Mesodermal cell (in vitro differentiated cells): ENCODE measurements at regions not wholly inside any gene's neighbourhood (a gene's known extent, or its start where the extent isn't known, plus 50 kb on each side); places are given as distances from the start of the nearest gene placed in this dataset.

Experiments used
- H3K27ac ChIP-seq: 2 replicates; pipeline ENCODE4 v1.7.0; 2013; ENCODE audit warnings: mild to moderate bottlenecking, low read depth, low read length, moderate library complexity; ENCODE audit not compliant: severe bottlenecking
- H3K36me3 ChIP-seq: 2 replicates; pipeline ENCODE4 v1.7.1; 2013; ENCODE audit warnings: mild to moderate bottlenecking, low read length, moderate library complexity; ENCODE audit not compliant: control insufficient read depth, insufficient read depth
- H3K4me1 ChIP-seq: one replicate; pipeline ENCODE4 v1.7.1; 2013; ENCODE audit warnings: mild to moderate bottlenecking, low read length; ENCODE audit not compliant: insufficient read depth, control insufficient read depth, poor library complexity, severe bottlenecking
- H3K4me3 ChIP-seq: 2 replicates; pipeline ENCODE4 v1.7.0; 2013; ENCODE audit warnings: low read length, control low read depth, mild to moderate bottlenecking; ENCODE audit not compliant: insufficient read depth, poor library complexity, severe bottlenecking; ENCODE audit errors: extremely low read depth
- H3K9me3 ChIP-seq: 2 replicates; pipeline ENCODE4 v1.7.1; 2013; ENCODE audit warnings: mild to moderate bottlenecking, low read length, moderate library complexity; ENCODE audit not compliant: control insufficient read depth
- WGBS, 2 experiments: methylation state at CpG; one replicate each; pipeline ENCODE4 v1.1.5; 2013; ENCODE audit warnings: missing lambda C conversion rate in 2 of 2; ENCODE audit not compliant: insufficient coverage in 2 of 2; 5-methylcytosine and 5-hydroxymethylcytosine counted together

DNA sequence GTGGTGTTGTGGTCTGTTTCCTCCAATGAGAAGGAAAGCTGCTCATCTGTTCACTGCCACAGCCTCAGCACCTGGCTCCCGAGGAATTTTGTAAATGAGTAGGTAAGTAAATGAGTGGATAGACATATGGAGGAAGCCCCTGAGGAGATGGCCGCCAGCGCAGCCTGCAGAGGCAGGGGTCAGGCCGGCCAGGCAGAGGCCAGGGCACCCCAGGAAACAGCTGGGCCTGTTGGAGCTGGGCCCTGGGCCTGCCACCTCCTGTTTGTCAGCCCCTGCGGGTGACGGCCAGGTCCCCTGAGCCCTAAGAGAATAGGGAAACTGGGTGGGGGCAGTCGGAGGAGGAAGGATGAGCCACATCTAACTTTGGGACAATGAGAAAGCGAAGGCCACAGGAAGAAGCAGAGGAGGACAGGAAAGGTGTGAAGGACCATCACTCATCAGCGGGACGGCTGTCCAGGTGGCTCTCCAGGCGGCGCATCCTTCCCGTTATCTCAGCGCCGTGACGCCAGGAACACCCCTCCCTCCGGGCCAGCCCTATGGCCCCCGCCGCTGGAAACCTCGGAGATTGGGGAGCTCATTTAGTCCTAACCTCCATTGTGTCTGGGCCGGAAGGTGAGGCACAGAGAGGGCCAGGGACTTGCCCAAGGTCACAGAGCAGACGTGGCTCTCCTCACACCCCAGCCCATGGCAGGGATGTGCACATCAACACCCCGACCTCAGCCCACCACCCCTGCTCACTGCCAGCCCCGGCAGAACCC, 142.3 kb upstream of the UNC5B start:
- no peak overlapping the region for H3K27ac ChIP-seq
- H3K4me1 ChIP-seq = peaks cover 6% of the 10 kb centered on the region
- H3K9me3 ChIP-seq = no peaks in the 10 kb centered on the region
- 91% methylated on average over 22 to 23 of the region's 24 CpGs for WGBS, 2 experiments
- no peak overlapping the region for H3K4me3 ChIP-seq
- no peaks in the 10 kb centered on the region for H3K36me3 ChIP-seq

DNA sequence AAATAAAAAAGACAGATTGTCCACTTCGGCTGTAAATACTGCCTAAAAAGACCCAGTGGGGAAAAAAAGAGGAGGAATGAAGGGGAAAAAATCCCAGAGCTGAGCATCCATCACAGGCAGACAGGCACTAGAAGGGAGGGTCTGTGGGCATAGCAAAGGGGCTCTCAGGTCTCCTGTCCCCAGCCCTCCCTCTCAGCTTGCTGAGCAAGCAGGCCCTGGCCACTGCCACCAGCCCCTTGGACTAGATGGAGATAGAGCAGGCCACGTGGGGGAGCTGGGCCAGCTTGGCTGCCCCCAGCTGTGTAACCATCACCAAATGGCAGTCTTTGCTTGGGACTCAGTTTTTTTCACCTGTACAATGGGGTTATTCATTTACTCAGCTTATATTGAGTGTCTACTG, 141.6 kb upstream of the UNC5B start:
- Histone ChIP-seq H3K27ac (no peak overlapping the region), H3K4me3 (no peak overlapping the region), H3K36me3 (no peaks in the 10 kb centered on the region), H3K4me1 (peaks cover 6% of the 10 kb centered on the region), H3K9me3 (no peaks in the 10 kb centered on the region)
- WGBS, 2 experiments = 71 to 92% methylated on average over 2 of the region's 2 CpGs

DNA sequence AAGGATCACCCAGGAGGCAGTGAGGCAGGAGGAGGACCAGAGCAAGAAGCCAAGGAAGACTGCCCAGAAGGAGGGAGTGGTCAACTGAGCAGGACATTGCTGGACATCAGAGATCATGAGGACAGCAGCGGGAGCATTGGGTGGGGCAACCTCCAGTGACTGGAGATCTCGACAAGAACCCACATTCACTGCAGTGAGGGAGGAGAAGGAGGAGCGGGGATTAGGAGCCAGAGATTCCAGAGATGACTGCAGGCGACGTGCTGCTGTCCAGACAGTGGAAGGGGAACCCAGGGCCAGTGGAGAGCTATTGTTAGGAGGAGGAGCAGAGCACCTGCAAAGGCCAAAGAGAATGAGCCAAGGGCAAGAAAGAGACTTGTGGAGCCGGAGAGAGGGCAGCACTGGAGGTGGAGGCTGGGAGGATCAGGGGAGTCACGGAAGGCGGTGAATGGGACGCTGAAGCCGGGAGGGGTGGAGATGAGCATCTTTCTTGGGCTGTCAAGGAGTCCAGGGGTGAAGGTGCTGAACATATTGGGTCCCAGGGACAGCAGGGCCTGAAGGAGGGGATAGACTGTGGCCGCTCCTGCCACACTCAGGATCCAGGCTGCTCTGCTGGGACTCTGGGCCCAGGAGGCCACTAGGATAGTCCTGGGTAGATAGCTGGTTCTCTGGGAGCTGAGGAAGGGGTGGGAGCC, 140.1 kb upstream of the UNC5B start:
- Histone ChIP-seq H3K4me1 (peaks cover 15% of the 10 kb centered on the region), H3K4me3 (no peak overlapping the region)
- 91 to 93% methylated on average over 11 of the region's 11 CpGs for WGBS, 2 experiments

DNA sequence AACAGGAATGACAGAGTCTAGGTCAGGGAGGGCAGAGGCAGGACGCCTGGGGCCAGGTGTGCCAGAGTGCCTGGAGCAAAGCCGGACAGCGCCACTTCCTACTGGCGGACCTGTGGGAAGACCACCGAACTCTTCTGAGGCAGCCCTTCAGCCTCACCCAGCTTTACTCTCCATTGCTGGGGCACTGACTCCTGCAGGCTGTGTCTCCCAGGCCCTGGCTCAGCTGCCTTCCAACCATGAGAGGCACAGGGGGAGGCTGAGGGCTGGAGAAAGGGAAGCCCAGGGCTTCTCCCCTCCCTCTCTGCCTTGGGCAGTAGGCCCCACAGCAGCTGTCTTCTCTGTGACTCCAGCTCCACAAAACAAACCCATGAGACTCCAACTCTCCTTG, 139.6 kb upstream of the UNC5B start:
- peaks cover 15% of the 10 kb centered on the region for H3K4me1 ChIP-seq
- H3K36me3 ChIP-seq = no peaks in the 10 kb centered on the region
- WGBS, 2 experiments = 86 to 93% methylated on average over 4 to 5 of the region's 5 CpGs
- no peak overlapping the region for H3K4me3 ChIP-seq
- no peaks in the 10 kb centered on the region for H3K9me3 ChIP-seq
- no peak overlapping the region for H3K27ac ChIP-seq

More for the DNA sequence above, 140.1 kb upstream of the UNC5B start:
- H3K36me3 ChIP-seq = no peaks in the 10 kb centered on the region
- no peak overlapping the region for H3K27ac ChIP-seq
- H3K9me3 ChIP-seq = no peaks in the 10 kb centered on the region

DNA sequence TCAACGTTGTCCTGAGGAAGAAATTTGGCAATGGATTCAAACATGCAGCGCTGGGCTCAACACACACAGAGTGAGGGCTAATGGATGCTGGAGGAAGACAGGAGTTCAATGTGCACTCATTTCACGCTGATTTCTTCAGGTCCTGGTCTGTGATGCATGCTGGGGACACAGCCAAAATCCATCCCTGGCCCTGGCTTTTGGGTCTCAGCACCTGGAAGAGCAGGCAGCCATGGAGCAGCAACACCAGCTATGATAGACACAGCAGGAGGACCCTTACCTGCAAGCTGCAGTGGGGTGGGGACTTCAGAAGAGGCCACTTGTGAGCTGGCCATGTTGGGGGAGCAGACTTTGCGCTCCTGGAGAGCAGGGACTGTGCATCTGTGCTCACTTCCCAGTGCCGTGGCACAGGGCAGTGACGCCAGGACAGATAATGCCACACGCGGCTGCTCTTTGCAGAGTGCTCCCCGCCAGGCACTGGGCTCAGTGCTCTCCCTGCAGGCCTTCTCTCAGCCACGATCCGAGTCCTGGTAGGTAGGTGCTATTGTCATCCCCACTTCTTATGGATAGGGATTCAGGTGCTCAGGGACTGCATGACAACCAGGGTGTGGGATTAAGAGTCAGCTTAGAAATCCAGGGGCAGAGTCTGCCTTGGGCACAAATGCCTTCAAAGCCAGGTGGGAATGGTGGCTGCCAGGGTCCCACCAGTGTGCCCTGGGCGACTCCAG, 138.8 kb upstream of the UNC5B start:
- no peak overlapping the region for H3K27ac ChIP-seq
- no peaks in the 10 kb centered on the region for H3K36me3 ChIP-seq
- peaks cover 15% of the 10 kb centered on the region for H3K4me1 ChIP-seq
- 92 to 94% methylated on average over 8 to 11 of the region's 12 CpGs for WGBS, 2 experiments
- H3K9me3 ChIP-seq = no peaks in the 10 kb centered on the region
- H3K4me3 ChIP-seq = no peak overlapping the region

DNA sequence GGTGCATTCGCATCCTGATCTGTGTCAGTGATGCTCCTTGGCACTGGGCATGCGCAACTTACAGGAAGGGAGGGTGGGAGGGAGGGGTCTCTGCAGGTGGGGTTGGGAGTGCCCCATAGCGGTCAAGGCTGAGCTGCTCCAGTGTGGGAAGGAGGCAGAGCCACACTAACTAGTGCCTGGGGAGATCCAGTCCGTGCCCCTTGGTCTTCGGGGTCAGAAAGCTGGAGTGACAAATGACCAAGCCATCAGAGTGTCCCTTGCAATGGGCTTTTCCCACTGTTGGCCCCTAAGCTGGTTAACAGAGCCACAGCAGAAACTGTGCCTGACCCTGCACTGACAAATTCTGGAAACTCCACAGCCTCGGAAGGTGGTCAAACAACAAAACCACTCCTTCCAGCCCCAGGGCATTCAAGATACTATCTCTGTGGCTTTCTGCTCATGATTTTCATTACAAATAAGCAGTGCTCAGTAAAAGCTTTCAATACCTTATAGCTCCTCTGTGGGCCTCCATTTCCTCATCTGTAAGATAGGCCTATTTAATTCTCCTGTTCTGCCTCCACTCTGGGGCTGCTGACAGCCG, 138.1 kb upstream of the UNC5B start:
- Histone ChIP-seq H3K27ac (no peak overlapping the region), H3K4me1 (peaks cover 12% of the 10 kb centered on the region), H3K9me3 (no peaks in the 10 kb centered on the region), H3K36me3 (no peaks in the 10 kb centered on the region), H3K4me3 (no peak overlapping the region)
- 63 to 70% methylated on average over 6 to 7 of the region's 7 CpGs for WGBS, 2 experiments

DNA sequence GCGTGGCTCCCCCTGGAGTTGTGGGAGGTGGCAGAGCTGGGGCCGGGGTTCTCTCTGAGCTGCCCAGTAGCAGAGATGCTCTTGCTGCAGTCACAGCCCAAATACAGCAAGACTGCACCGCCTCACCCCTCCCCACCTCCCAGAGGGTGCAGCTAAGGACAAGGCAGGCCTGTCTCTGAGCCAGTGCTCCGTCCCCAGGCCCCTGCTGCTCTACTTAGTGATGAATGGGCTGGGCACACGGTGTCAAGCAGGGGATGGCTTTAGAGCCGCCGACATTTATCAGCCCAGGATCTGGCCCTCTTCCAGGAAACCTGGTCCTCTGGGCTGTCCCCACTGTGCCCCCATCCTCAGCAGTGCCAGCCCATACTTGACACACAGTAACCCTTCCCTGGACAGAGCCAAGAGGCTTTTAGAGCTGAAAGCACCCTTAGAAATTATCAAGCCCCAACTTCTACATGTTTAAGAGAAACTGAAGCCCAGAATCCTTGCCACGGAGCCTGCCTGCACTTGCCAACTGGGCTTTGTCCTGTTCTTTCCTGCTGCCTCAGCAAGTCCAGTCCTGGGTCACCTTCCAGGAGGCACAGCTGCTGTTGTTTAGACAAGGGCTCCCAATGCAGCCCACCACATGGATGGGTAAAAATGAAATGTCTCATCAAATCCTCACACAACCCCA, 137.1 kb upstream of the UNC5B start:
- no peak overlapping the region for H3K27ac ChIP-seq
- H3K4me1 ChIP-seq = peaks cover 10% of the 10 kb centered on the region
- no peak overlapping the region for H3K4me3 ChIP-seq
- H3K36me3 ChIP-seq = no peaks in the 10 kb centered on the region
- WGBS, 2 experiments = 37 to 64% methylated on average over 4 to 5 of the region's 8 CpGs
- no peaks in the 10 kb centered on the region for H3K9me3 ChIP-seq

DNA sequence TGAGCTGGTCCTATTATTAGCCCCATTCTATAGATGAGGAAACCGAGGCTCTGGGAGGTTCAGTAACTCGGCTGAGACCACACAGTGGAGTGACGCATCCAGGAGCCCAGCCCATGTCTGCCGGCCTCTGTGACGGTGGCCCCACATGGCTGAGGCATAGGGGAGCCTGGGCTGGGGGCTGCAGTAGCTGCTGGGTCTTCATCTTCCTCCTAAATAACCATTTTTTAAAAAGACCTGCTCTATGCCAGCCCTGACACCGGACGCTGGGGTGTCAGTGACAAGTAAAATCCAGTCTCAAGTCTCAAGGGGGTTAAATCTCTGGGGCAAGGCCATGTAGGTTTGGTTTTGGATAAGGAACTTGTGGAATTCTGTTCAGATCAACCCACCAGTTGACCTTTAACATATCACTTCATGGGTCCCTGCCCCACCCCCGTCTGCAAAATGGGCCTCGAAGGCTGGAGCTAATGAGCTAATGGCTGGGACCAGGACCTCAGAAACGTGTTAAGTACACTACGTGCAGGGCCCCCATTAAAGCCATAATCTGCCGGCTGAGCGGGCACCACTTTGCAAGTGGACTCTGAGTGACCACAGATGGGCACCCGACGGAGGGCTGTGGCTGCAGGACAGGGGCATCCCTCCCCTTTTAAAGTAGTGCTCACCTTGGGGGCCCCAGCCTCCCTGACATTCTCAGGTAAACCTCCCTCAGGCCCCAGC, 136.5 kb upstream of the UNC5B start:
- Histone ChIP-seq H3K4me1 (peaks cover 10% of the 10 kb centered on the region), H3K4me3 (no peak overlapping the region)
- 85 to 88% methylated on average over 9 of the region's 15 CpGs for WGBS, 2 experiments

DNA sequence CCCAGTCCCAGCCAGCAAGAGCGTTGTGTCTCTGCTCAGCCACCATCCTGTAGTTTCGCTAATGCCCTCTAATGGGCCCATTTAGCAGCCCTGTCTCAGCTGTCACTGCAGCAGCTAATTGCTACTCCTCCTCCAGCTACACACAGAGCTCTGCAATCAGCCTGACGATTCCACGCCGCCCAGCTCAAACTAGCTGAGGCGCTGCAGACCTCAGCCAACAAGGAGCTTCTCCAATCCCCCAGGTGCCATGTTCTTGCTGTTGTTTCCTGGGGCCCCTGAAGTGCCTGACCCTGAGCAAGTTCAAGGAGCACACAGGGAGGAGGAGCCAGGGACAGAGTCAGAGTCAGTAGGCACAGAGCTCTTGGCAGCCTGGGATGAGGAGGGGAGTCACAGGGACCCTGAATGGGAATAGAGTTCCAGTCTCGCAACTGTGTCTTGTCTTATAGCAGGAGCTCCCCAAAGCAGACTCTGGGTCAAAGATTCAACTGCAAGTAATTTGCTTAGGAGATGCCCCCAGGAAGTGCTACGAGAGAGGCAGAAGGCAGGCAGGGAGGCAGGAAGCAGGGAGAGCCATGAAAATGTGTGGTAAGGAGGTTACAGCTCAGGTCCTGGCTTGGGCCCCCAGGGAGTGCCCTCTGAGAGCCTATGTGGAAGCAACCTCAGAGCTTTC, 135.8 kb upstream of the UNC5B start:
- Histone ChIP-seq H3K4me3 (no peak overlapping the region), H3K36me3 (no peaks in the 10 kb centered on the region), H3K27ac (no peak overlapping the region), H3K4me1 (peaks cover 10% of the 10 kb centered on the region), H3K9me3 (no peaks in the 10 kb centered on the region)
- WGBS, 2 experiments = 47% methylated on average over 4 to 8 of the region's 8 CpGs

More for the DNA sequence above, 136.5 kb upstream of the UNC5B start:
- H3K27ac ChIP-seq = no peak overlapping the region
- H3K9me3 ChIP-seq = no peaks in the 10 kb centered on the region
- H3K36me3 ChIP-seq = no peaks in the 10 kb centered on the region
